Mesenchymal stem cell (in vitro differentiated cells and primary cell): ENCODE measurements at regions not wholly inside any gene's neighbourhood (a gene's known extent, or its start where the extent isn't known, plus 50 kb on each side); places are given as distances from the start of the nearest gene placed in this dataset.

Experiments used
- DNase-seq: peaks from one replicate; pipeline ENCODE4 v3.0.0-alpha.2; 2013
- H2AFZ ChIP-seq: one replicate; pipeline ENCODE4 v1.6.1; 2013; ENCODE audit warnings: low read depth, mild to moderate bottlenecking, control low read depth, inconsistent platforms, low read length, moderate library complexity
- H2AK5ac ChIP-seq: 2 replicates; pipeline ENCODE4 v1.6.1; 2013; ENCODE audit warnings: low read length, moderate library complexity, mild to moderate bottlenecking, inconsistent platforms; ENCODE audit not compliant: severe bottlenecking
- H2BK120ac ChIP-seq: one replicate; pipeline ENCODE4 v1.6.1; 2013; ENCODE audit warnings: low read depth, mild to moderate bottlenecking, inconsistent platforms, low read length, moderate library complexity
- H2BK12ac ChIP-seq, 2 experiments: one replicate each; pipeline ENCODE4 v1.6.1; 2013; ENCODE audit warnings: inconsistent platforms in 2 of 2, low read length in 2 of 2, mild to moderate bottlenecking in 2 of 2, moderate library complexity in 2 of 2, control low read depth in 1 of 2
- H2BK15ac ChIP-seq: one replicate; pipeline ENCODE4 v1.6.1; 2013; ENCODE audit warnings: mild to moderate bottlenecking, low read depth, inconsistent platforms; ENCODE audit not compliant: poor library complexity, severe bottlenecking
- H2BK5ac ChIP-seq: 2 replicates; pipeline ENCODE4 v1.6.1; 2013; ENCODE audit warnings: low read depth, mild to moderate bottlenecking, low read length, control low read depth, inconsistent platforms; ENCODE audit not compliant: poor library complexity, severe bottlenecking
- H3K14ac ChIP-seq, 2 experiments: one replicate each; pipeline ENCODE4 v1.6.1; 2013; ENCODE audit warnings: inconsistent platforms in 2 of 2, low read length in 2 of 2, control low read depth in 1 of 2, mild to moderate bottlenecking in 1 of 2, moderate library complexity in 1 of 2
- H3K18ac ChIP-seq, 2 experiments: one replicate each; pipeline ENCODE4 v1.6.1; 2013; ENCODE audit warnings: inconsistent platforms in 2 of 2, low read length in 2 of 2, control low read depth in 1 of 2, low read depth in 1 of 2, mild to moderate bottlenecking in 1 of 2
- H3K23ac ChIP-seq, 2 experiments: one replicate each; pipeline ENCODE4 v1.6.1; 2013; ENCODE audit warnings: inconsistent platforms in 2 of 2, low read length in 2 of 2, mild to moderate bottlenecking in 2 of 2, moderate library complexity in 2 of 2, control low read depth in 1 of 2
- H3K27ac ChIP-seq: 2 replicates; pipeline ENCODE4 v1.5.1; 2013; ENCODE audit warnings: mild to moderate bottlenecking, moderate library complexity, low read length, control low read depth, inconsistent platforms; ENCODE audit not compliant: poor library complexity, severe bottlenecking
- H3K27me3 ChIP-seq, 2 experiments: 2 replicates each; pipeline versions ENCODE4 v1.6.1 to v1.7.0; 2013; ENCODE audit warnings: low read length in 2 of 2, mild to moderate bottlenecking in 2 of 2, moderate library complexity in 2 of 2, control low read depth in 1 of 2, inconsistent platforms in 1 of 2; ENCODE audit not compliant: control insufficient read depth in 1 of 2, insufficient read depth in 1 of 2
- H3K36me3 ChIP-seq, 2 experiments: 2 replicates each; pipeline versions ENCODE4 v1.6.1 to v1.7.0; 2013; ENCODE audit warnings: low read length in 2 of 2, control low read depth in 1 of 2, inconsistent platforms in 1 of 2, low read depth in 1 of 2, mild to moderate bottlenecking in 1 of 2; ENCODE audit not compliant: insufficient read depth in 2 of 2, control insufficient read depth in 1 of 2
- H3K4ac ChIP-seq, 2 experiments: one replicate each; pipeline ENCODE4 v1.6.1; 2013; ENCODE audit warnings: inconsistent platforms in 2 of 2, low read length in 2 of 2, mild to moderate bottlenecking in 2 of 2, moderate library complexity in 2 of 2, control low read depth in 1 of 2, low read depth in 1 of 2
- H3K4me1 ChIP-seq: 2 replicates; pipeline ENCODE4 v1.6.1; 2013; ENCODE audit warnings: low read depth, low read length, control low read depth; ENCODE audit not compliant: control insufficient read depth, insufficient read depth
- H3K4me2 ChIP-seq: 2 replicates; pipeline ENCODE4 v1.6.1; 2013; ENCODE audit warnings: low read length, mild to moderate bottlenecking, inconsistent platforms; ENCODE audit not compliant: poor library complexity, severe bottlenecking
- H3K4me3 ChIP-seq, 2 experiments: 2 replicates each; pipeline versions ENCODE4 v1.5.1 to v1.7.0; 2013; ENCODE audit warnings: low read length in 2 of 2, mild to moderate bottlenecking in 2 of 2, control low read depth in 1 of 2, low read depth in 1 of 2; ENCODE audit not compliant: insufficient read depth in 1 of 2
- H3K79me1 ChIP-seq: replicated peaks from 2 replicates; pipeline ENCODE4 v1.6.1; 2013; ENCODE audit warnings: mild to moderate bottlenecking, control low read depth, low read length, inconsistent platforms; ENCODE audit not compliant: poor library complexity, severe bottlenecking
- H3K9ac ChIP-seq: 2 replicates; pipeline ENCODE4 v1.7.0; 2013; ENCODE audit warnings: mild to moderate bottlenecking, low read length, moderate library complexity
- H3K9me3 ChIP-seq: 2 replicates; pipeline ENCODE4 v1.7.0; 2013; ENCODE audit warnings: mild to moderate bottlenecking, low read length; ENCODE audit not compliant: control insufficient read depth
- H4K8ac ChIP-seq: one replicate; pipeline ENCODE4 v1.6.1; 2013; ENCODE audit warnings: inconsistent platforms, mild to moderate bottlenecking, low read length, moderate library complexity
- H4K91ac ChIP-seq: one replicate; pipeline ENCODE4 v1.6.1; 2013; ENCODE audit warnings: mild to moderate bottlenecking, low read length, inconsistent platforms
- WGBS: methylation state at CpG from one replicate; pipeline ENCODE4 v1.1.7; 2013; ENCODE audit warnings: mixed read lengths; 5-methylcytosine and 5-hydroxymethylcytosine counted together

DNA sequence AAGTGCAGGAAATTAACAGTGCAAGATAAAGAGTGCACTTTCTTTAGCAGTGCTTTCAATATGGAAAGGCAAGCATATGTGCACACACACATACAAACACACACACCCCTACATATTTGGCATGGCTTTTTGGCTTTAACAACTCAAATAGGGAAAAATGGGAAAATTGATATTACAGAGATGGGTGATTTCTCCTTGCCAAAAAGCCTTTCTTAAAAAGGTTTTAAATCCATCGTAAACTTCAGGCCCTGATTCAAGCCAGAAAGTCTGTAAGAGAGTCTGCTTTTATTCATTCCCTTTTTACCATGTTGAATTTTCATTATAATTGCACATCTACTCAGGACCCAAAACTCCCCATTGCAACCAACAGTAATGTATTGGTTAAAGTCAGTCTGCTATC is 612.0 kb upstream of the ACTRT1 start:
- Histone ChIP-seq H3K79me1 (no peaks in the 10 kb centered on the region), H2BK120ac (no peak overlapping the region), H3K4me1 (no peaks in the 10 kb centered on the region), H3K4me2 (no peak overlapping the region), H3K18ac (no peak overlapping the region), H3K23ac (no peak overlapping the region), H4K91ac (no peak overlapping the region), H2AK5ac (no peak overlapping the region), H3K4ac (no peak overlapping the region), H2BK12ac (no peak overlapping the region), H2BK15ac (no peak overlapping the region), H3K14ac (no peak overlapping the region), H3K9me3 (peaks cover 15% of the 10 kb centered on the region), H3K27ac (no peak overlapping the region), H3K9ac (no peak overlapping the region), H3K4me3 (no peak overlapping the region), H2BK5ac (no peak overlapping the region), H2AFZ (no peak overlapping the region), H3K36me3 (no peaks in the 10 kb centered on the region), H4K8ac (no peak overlapping the region), H3K27me3 (no peaks in the 10 kb centered on the region)
- no peak for DNase-seq
- no CpG with 5 or more reads among the region's 1 CpG for WGBS

DNA sequence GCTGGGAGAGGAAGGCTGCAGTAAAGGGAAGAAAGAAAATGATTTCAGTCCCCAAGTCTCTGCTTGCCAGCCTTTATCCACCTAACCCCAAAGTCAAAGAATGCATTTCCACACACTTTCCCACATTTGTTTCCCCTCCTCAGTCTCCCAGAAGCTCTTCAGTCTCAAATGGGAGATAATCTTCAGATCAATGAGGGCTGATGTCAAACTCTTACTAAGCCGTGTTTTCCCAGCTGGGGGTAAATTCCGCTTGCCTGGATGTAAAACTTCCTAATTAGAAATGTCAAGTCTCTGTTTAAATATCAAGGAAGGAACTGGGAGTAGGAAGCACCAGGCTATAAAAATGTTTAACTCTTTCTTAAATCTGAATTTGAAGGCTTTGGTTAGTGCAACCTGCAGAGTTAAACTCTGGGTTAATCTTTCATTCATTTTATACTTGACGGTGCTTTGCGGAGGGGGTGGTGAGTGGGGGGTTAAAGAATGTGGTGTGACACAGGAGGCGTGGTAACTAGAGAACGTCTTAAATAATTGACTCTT is 601.4 kb upstream of the ACTRT1 start:
- Histone ChIP-seq H3K4me2 (no peak overlapping the region), H2BK120ac (no peak overlapping the region), H2BK15ac (no peak overlapping the region), H2AFZ (no peak overlapping the region), H3K9me3 (peaks cover 23% of the 10 kb centered on the region), H3K79me1 (no peaks in the 10 kb centered on the region), H3K9ac (no peak overlapping the region), H3K23ac (no peak overlapping the region), H3K4me1 (no peaks in the 10 kb centered on the region), H3K18ac (no peak overlapping the region), H3K27me3 (no peaks in the 10 kb centered on the region), H3K4ac (no peak overlapping the region), H3K36me3 (no peaks in the 10 kb centered on the region), H2BK5ac (no peak overlapping the region), H3K14ac (no peak overlapping the region), H4K8ac (no peak overlapping the region), H3K4me3 (no peak overlapping the region), H3K27ac (no peak overlapping the region), H2AK5ac (no peak overlapping the region), H4K91ac (no peak overlapping the region), H2BK12ac (no peak overlapping the region)
- WGBS: 41% methylated on average over 4 of the region's 6 CpGs
- DNase-seq: no peak

DNA sequence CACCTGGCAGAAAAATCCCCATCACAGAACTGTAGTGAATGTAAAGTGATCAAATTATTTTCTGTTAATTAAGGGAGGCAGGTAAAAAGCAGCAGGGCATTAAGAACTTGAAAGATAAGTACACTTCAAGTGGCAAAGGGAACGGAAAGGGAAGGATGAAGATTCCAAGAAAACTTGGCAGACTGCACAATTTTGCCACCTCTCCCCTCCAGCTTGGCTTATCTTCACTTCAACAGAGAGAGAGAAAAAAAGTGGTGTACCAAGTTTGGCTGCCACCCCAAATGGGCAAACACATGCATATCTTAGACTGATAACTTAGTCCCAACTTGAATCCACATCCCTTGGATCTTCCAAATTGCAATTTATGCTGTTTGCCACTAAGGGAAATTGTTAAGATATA is 598.1 kb upstream of the ACTRT1 start:
- no CpG with 5 or more reads among the region's 1 CpG for WGBS
- Histone ChIP-seq H4K8ac (no peak overlapping the region), H3K9me3 (peaks cover 4% of the 10 kb centered on the region), H3K9ac (no peak overlapping the region), H3K4me3 (no peak overlapping the region), H3K4me1 (no peaks in the 10 kb centered on the region), H2BK120ac (no peak overlapping the region), H3K27ac (no peak overlapping the region), H3K4me2 (no peak overlapping the region), H2BK15ac (no peak overlapping the region), H2AFZ (no peak overlapping the region), H3K14ac (no peak overlapping the region), H2BK12ac (no peak overlapping the region), H2BK5ac (no peak overlapping the region), H3K23ac (no peak overlapping the region), H4K91ac (no peak overlapping the region), H3K4ac (no peak overlapping the region), H3K36me3 (no peaks in the 10 kb centered on the region), H3K79me1 (no peaks in the 10 kb centered on the region), H3K27me3 (no peaks in the 10 kb centered on the region), H2AK5ac (no peak overlapping the region), H3K18ac (no peak overlapping the region)
- DNase-seq: no peak

DNA sequence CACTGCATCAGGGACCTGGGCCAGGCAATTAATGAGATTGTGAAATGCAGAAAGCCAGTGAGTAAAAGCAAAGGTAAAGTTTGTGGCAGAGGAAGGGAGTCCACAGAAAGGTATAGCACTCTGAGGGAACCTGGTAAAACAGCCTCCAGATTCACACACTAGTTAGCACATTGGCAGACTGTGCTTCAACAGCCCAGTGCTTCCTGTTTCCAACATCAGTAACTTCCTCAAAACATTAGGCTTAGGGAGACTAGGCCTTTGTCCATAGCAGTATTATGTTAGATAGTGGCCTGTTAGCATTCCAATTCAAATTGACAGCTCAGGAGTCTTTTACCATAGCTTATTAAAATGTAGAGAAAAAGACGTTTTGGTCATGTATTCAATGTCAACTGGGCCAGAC is 582.6 kb upstream of the ACTRT1 start:
- H2BK15ac ChIP-seq: no peak overlapping the region
- H2BK12ac ChIP-seq: no peak overlapping the region
- no peak overlapping the region for H3K9ac ChIP-seq
- H3K4me2 ChIP-seq: no peak overlapping the region
- WGBS: no CpG with 5 or more reads among the region's 1 CpG
- no peaks in the 10 kb centered on the region for H3K4me1 ChIP-seq
- no peak overlapping the region for H2BK120ac ChIP-seq
- H3K27me3 ChIP-seq: no peaks in the 10 kb centered on the region
- no peaks in the 10 kb centered on the region for H3K9me3 ChIP-seq
- no peaks in the 10 kb centered on the region for H3K79me1 ChIP-seq
- no peak overlapping the region for H4K8ac ChIP-seq
- H3K4ac ChIP-seq: no peak overlapping the region
- no peak for DNase-seq
- H4K91ac ChIP-seq: no peak overlapping the region
- no peak overlapping the region for H2AK5ac ChIP-seq
- no peak overlapping the region for H3K27ac ChIP-seq
- H2BK5ac ChIP-seq: no peak overlapping the region
- no peak overlapping the region for H2AFZ ChIP-seq
- H3K23ac ChIP-seq: no peak overlapping the region
- no peak overlapping the region for H3K18ac ChIP-seq
- H3K14ac ChIP-seq: no peak overlapping the region
- no peak overlapping the region for H3K4me3 ChIP-seq
- H3K36me3 ChIP-seq: no peaks in the 10 kb centered on the region
